Activated CD4-positive, alpha-beta T cell treated with anti-CD3 and anti-CD28 coated beads, Interleukin-2, Interleukin-4, amounts not matched to agents 100 ng/mL and 50 ng/mL, durations not matched to agents 16 hours and 8 hours (primary cell): ENCODE measurements at regions not wholly inside any gene's neighbourhood (a gene's known extent, or its start where the extent isn't known, plus 50 kb on each side); places are given as distances from the start of the nearest gene placed in this dataset.

Source experiments
- DNase-seq: peaks from one replicate; pipeline ENCODE4 v3.0.0-alpha.2; 2020; ENCODE audit warnings: low spot score

DNA sequence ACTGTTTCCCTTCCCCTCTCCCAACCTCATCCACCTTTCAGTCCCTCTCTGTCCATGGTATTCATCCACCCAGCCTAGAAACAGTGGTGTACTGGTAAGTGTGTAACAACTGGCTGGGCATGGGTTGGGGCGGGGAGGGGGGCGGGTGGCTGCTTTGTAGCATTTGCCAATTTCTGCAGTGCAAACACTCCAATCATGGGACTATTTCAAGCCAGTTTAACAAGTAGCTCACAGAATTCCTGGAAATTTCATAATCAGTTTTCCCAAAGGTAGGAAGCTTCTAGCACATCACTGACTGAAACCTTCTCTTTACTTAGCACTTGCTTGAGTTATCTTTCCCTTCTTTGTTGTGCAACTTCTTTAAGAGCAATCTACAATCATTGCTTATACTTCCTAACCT, 100.8 kb upstream of the WASF3 start:
- no peak for DNase-seq

DNA sequence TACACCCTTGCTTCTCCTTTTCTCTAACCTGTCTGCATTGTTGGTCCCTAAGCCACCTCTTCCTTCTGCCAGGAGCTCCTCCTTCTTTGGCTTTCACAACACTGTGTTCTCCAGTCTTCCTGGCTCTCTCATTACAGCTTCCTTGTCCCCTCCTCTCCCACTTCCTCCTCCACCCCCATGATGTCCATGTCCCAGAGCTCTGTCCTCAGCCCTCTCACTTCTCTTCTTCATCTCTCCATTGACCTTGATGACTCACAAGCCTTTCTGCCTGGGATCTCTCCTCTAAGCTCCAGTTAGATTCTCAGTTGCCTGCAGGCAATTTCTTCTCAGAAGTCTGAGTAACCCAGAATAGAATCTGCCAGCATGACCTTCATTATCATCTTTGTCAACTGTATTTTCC, 100.3 kb upstream of the WASF3 start:
- no peak for DNase-seq

DNA sequence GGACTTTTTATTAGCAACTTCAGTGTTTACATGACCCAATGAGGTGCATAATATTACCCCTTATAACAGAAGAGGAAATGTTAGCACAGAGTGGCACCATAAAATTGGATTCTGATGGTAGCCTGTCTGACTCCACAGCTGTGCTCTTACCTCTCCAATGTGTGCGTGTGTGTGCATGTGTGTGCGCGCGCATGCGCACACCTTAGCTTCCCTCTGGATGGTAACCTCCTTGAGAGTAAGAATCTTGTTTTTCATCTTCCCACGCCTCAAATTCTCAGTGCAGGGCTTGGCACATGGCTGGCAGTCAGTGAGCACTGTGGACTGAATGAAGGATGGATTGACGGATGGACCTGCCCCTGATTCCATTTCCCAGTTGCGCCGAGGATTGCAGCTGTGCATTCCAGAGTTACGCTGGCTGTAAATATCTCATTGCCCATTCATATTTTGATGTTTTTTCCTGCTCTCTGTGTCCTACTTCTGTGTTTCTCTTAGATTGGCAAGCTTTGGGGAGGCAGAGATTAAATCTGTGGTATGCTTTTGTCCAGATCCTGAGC, 99.2 kb upstream of the WASF3 start:
- DNase-seq: no peak

DNA sequence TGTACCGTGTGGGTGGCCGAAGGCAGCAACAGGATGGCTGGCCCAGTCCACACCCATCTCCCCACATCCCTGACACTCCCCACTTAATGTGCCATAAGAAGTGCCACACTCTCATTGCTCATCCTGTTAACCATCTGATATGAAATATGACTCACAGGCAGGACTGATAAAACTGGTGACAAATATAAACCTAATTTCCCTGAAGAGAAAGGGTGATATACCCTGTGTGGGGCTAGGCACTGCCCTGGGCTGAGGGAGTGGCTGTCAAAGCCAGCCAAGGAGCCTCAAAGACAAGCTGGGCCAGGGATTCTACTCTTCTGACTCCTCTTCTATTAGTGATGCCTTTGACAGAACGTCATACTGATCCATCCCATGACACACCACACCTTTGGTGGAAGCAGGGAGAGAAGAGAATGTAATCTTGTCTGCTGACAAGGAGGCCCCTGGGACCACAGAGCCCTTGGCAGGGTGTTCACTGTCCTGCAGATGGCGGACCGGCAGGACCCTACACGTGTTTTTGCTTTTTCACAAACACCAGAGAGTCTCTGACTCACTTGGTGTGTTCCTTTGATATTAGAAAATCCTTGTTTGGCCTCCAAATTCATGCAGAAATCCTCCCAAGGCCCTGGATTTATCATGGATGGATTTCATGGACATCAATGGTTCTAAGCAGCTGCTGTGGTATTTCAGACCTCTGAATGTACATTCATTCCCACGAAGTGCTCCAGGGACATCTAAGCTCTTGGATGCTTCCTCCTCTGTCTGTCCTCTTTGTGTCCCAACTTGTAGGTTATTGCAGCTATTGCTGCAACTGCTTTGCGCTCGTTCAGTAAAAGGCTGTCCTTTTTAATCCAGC, 98.0 kb upstream of the WASF3 start:
- DNase-seq: no peak

DNA sequence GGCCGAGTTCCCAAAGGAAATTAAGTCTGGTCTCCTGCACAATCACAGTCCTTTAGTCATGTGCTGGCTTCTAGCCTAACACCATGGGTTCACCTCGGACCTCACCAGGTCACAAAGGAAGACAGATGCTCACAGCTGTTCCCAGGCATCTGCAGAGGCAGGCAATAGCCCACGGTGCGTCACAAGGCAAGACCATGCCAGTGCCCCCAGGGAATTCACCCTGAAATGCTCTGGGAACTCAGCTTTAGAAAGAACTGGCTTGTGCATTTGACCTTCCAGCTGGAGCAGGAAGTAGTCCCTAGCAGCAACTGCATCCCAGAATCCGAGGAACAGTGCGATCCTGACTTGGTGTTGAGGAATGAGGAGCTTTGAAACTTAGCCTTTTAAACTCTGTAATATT, 96.8 kb upstream of the WASF3 start:
- no peak for DNase-seq

DNA sequence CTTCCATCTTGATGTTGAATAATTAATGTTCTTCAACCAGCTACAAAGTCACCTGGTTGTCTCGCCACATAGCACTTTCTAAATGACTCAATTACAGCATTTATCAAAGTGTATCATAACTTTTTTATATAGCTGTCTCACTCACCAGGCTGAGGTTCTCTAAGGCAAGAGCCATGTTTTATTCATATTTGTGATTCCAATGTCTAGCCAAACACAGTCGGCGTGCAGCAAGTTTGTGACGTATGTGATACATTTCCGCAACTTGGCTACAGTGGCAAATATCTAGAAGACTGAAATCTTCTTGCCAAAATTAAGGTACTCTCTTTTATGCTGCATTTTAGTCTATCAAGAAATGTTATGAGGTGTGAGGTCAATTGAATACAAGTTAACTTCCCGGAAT, 94.2 kb upstream of the WASF3 start:
- no peak for DNase-seq

DNA sequence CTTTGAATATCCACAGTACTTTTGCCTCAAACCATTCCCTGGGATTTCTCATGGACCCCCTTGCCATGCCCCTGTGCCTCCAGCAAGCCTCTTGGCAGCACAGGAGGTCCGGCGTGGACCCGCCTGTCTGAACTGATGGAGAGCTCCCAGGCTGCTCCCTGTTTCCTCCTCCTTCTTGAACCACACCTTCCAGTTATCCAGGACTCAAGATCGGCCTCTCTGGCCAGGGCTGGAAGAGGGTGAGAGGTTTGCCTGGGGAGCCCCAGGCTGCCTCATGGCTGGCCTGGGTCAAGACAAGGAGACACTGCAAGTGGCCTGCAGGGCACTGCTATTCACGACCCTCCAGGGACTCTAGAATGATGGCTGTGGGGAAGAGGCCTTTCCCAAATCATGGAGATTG, 93.6 kb upstream of the WASF3 start:
- DNase-seq: no peak

DNA sequence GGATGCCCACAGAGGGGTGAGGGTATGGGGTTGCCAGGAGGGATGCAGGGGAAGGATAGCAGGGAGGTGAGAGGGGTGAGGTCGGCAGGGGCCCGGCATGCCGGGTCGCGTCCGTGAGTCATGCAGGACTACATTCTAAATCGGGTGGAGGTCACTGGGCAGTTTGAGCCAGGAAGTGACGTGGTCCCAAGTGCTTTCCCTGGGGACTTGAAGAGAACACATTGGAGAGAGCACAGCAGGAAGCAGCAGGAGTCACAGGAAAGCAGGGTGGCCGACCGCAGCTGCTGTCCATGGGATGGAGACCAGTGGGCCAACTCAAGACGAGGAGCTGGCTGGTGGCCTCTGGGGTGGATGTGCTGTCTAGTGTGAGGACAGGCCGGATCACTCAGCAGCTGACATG, 92.0 kb upstream of the WASF3 start:
- DNase-seq: no peak

DNA sequence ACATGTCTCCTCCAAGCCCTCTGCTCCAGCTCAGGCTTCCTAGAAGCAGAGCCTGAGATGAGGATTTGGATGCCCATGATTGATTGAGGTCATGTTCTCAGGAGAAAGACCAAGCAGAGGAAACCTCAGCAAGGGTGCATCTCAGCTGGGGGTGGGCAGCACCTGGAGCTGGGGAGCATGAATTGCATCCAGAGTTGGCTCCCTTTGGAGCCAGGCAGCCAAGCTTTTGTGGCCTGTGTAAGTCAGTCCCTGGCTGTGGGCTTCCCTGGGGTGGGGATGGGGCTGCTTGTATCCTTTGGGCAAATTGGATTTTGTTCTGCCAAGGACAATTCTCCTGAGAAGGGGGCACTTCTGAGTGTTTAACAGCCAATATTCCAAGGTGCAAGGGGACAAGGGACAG, 91.5 kb upstream of the WASF3 start:
- DNase-seq: no peak

DNA sequence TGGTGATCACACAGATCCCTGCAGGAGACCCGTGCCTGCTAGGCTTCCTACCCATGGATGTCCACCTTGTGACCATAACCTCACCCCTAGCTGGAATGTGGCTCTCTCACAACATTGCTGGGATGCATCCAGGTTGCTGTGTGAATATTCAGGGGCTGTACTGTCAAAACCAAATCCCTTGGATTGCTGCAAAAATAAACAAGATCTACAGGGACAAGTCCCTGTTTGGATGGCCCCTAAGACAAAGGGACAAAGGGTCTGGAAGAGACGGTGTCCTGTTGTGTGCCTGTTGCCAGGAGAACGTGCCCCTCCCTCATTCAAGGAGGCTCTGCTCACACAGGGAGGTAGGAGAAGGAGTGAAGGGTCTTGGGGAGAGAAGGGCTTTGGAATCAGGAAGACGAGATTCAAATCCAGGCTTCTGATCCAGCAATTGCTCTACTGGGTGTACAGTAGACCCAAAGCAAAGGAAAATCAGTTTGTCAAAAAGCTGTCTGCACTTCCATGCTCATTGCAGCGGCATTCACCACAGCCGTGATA, 89.2 kb upstream of the WASF3 start:
- no peak for DNase-seq

DNA sequence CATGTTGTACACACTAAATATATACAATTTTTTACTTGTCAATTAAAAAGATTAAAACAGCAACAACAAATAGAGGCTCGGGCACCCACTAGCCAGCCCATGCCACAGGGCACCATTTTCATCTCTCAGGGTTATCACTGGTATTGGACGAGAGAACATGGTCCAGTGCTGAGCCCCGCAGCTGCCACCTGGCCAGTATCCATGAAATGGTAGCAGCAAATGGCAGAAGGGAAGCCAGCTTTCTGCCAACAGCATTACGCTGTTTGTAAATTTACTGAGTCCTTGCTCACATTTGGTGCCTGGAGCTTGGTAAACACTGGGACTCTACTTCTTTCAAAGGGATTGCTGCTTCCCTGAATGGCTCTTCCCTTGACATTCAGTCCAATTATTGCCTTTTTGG, 87.9 kb upstream of the WASF3 start:
- DNase-seq: no peak

DNA sequence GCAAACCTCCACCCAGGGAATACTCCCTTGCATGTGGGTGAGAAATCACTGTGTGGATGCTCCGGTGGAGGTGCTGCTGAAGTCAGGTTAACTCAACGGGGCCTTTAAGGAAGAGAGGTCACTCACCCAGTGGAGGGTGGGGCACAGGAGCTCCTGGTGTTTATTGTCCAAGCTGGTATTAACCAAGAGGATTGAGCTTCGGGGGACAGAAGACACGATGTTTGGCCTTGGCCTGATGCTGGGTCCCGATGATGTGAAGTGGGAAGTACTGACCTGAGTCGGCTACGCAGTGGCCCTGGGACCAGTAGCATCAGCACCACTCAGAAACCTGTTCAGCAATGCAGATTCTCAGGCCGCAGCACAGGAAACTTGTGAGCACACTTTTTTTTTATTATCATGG, 85.7 kb upstream of the WASF3 start:
- DNase-seq: no peak

DNA sequence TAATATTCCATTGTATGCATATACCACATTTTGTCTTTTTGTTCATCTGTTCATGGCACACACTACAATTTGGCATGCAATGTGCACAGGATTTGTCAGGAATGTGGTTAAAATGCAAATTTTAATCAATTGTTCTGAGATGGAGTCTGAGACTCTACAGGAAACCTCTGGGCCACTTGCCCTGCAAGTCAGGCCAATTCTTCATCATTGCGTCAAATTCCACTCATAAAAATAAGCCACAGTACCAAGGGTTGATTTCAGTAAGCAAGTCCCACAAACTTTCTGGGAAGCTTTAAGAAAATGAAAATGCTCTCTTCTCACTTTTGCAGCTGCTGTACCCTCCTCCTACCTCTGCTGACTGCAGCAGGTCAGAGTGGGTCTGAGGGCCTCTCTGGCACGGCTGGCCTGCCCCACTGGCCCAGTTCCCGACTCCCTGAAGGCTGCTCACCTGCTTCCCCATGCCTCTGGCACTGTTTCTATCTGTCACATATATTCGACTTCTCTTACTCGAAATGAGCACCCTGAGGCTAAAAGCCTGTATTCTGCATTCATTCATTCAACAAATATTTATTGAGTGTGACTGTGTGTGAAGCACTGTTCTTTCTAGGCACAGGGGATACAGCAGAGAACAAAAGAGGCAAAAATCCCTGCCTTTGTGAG, 83.8 kb upstream of the WASF3 start:
- DNase-seq: no peak

DNA sequence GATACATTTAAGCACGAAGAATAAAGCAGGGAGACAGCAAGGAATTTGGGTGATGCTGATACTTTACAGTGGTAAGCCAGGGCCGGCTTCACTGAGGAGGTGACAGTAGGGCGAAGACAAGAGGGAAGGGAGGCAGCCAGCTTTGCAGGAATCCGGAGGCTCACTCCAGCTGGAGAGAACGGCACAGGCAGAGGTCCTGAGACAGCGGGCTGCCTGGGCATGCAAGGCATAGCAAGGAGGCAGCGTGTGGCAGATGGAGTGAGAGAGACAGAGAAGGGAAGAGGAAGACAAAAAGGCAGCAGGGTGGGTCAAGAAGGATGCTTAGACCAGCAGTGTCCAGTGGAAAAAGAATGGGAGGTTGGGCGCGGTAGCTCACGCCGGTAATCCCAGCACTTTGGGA, 83.2 kb upstream of the WASF3 start:
- DNase-seq: no peak

DNA sequence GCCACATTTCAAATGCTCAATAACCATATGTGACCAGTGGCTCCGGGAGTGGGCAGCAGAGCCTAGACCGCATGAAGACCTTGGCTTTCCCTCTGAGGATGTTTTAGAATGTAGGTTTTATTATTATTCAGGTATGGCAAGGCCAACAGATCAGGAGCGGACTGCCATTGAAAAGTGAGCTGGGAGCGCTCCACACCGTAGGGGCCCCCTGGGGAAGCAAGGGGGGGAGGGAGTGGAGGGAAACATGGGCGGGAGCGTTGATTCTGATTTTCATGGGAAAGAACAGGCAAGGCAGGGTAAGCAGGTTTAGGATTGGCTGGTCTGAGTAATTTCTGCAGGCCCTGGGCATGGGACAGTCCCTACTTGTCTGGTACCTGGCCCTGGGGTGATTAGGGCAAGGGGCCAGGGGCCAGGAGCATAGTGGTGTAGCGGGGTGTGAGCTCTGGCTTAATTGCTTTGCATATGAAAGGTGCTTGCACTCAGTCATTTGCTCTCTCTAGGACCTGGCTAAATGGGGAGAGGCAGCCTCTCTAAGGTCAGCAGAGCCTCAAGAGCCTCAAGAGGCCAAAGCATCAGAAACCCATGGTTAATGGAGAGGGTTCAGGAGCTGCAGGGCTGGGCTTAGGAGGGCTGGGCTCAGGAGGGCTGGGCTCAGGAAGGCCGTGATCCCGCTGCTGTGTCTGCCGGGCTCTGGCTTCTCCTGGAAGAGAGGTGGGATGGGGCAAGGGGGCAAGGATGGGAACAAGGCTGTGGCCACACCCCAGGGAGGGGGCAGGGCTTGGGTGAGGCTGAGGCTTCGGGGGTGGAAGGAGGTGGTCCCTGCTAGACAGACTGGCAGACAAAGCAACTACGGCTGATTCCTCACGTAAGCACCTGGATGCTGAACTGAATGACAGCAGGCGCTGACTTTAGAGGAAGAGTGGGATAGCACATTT, 82.0 kb upstream of the WASF3 start:
- DNase-seq: no peak

DNA sequence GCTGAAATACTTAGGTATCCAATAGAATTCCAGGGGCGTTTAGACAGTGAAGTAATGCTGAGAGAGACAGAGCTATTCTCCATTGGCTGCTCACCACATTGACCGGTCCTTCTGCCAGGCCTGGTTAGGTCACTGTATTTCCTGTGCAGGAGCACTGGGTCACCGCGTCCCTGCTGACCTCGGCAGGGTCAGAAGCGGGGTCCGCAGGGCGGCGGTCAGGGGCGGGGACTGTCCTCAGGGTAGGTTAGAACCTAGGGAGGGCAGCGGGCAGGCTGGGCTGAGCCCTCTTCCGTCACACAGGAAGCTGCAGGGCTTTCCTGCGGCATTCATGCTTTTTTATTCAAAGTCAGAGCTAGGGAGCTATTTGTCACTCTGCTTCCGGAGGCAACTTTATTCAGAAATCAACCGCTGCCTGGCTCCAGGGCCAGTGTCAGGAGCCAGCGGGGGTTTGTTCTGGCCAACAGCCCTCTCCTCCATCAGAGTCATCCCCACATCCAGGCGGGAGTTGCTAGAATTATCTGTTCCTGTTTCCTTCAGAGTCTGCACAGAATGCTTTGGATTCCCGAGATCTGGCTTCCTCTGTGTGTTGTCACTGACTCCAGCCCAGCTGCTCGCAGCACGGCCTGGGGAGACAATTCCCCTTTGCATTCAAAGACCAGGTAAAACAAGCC, 81.2 kb upstream of the WASF3 start:
- no peak for DNase-seq

DNA sequence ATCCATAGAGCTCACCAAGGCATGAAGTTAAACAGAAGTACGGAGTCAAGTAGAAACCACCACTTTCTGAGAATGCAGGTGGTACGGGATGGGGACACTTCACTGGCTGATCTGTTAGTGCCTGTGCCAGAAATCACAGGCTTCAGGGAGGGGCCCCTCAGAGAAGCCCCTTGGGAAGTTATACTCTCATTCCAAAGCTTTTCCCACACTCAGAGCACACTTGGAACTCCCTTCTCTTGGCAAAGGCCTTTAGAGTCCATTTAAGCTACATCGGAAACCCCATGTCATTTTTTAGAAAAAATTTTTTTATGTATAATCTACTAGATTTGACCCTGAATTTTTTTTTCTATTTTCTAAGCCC, 80.7 kb upstream of the WASF3 start:
- DNase-seq: no peak

DNA sequence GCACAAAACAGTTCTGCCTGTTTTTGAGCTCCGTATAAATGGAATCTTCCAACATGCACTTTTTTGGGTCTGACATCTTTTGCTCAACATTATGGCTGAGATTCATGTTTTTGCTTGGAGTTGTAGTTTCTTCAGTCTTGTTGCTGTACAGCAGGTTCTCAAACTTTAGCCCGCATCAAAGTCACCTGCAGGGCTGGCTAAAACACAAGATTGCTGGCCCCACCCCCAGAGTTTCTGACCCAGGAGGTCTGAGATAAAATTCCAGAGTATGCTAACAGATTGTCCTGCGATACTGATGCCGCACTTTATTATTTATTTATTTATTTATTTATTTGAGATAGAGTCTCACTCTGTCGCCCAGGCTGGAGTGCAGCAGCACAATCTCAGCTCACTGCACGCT, 79.8 kb upstream of the WASF3 start:
- no peak for DNase-seq

DNA sequence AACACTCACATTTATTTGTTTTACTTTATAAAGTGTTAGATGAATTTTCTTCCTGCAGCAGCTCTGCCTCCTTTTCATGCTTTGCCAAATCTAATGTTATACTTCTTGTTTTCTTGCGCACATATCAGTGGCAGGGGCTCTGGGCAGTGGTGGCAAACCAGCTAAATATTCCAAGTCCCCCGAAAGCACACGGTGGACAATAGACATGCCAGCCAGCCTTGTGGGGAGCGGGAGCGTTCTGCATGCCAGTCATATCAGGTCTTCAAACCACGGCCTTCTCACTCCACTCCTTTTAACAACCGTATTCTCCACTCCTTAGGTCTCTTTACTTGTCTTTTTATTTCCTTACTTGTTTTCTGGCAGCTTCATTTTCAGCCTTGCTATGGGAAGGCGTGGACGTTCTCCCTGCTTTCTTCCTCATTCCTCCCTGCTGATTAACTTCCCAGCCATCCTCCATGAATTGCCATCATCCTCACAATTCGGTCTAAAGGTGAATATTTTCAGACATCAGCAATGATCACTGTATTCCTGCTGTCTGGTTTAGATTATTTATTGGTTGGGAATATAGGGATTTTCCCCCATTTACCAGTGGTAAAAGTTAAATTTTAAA, 77.1 kb upstream of the WASF3 start:
- no peak for DNase-seq

DNA sequence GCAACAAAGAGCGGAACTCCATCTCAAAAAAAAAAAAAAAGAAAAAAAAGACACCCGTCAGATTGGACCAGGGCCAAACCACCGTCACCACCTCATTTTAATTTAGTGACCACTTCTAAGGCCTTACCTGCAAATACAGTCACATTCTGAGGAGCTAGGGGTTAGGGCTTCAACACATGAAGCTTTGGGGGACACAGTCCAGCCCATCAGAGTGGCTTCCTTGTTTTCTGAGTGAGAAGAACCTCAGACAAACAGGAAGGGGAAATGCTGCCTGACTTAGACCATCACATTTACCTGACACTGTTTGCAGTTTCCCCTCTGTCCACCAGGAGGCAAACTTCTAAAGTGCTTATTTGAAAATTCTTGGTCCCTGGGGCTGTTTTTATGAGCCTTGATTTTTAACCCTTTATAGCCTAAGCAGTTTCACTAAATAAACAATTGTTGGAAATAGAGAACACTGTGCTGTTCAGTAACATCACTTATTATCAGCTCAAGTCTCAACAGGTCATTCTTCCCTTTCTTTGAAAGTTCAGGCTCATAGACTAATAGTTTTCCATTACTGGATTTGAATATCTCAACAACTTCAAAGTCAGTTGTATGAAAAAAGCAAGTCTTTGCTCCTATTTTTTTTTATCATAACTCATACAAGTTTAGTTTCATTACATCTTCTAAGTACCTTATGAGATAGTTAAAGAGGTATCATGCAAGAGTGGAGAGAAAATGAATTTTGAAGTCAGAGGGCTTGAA, 74.9 kb upstream of the WASF3 start:
- peak; percentile 69 for DNase-seq

DNA sequence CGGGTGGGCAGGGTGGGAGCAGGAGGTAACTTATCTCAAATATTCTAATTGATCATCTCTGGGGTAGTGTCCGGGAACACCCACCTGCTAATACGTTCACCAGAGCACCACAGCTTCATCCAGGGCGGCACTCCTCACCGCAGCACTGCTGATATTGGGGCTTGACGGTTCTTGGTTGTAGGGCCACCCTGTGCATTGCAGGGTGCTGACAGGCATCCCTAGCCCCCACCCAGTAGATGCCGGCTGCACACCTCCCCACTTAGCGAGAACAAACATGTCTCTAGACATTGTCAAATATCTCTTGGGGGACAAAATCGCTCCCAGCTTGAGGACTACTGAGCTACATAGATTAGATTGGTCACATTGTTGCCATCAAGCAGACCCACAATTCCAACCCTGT, 73.9 kb upstream of the WASF3 start:
- no peak for DNase-seq
